Caco-2 (cell line): ENCODE measurements at regions not wholly inside any gene's neighbourhood (a gene's known extent, or its start where the extent isn't known, plus 50 kb on each side); places are given as distances from the start of the nearest gene placed in this dataset.

Experiments used
- BruUV-seq: library from RNA; stranded (reverse); fragments of 400-500 nt; replicated peaks from 2 replicates; lab custom pipeline; 2021; lab: Mats Ljungman, UMichigan
- CTCF ChIA-PET: fragments of 300-600 bp; sonication (Branson Sonifier 250); formaldehyde crosslinking; loops from one replicate; lab custom pipeline; 2022; ENCODE audit warnings: antibody characterized with exemption; lab: Charles Lee
- POLR2A ChIA-PET: fragments of 300-600 bp; sonication (Branson Sonifier 250); formaldehyde crosslinking; loops from one replicate; lab custom pipeline; 2022; ENCODE audit warnings: antibody characterized with exemption; lab: Charles Lee
- DNase-seq, 2 experiments: peaks; one replicate each; pipeline versions ENCODE4 v3.0.0 to v3.0.0-alpha.2; 2020 to 2022
- H3K27me3 ChIP-seq: replicated peaks from 2 replicates; pipeline ENCODE4 v1.6.0; 2011; ENCODE audit warnings: low read length; ENCODE audit not compliant: control insufficient read depth, insufficient read depth
- H3K36me3 ChIP-seq: 2 replicates; pipeline ENCODE4 v1.5.1; 2011; ENCODE audit warnings: low read length; ENCODE audit not compliant: control insufficient read depth, insufficient read depth
- H3K4me1 ChIP-seq: fragments of 250-450 bp; sonication (Bioruptor Pico); 2 replicates; pipeline ENCODE4 v1.5.1; 2020; ENCODE audit warnings: mild to moderate bottlenecking
- H3K4me3 ChIP-seq: 2 replicates; pipeline ENCODE4 v1.5.1; 2011; ENCODE audit warnings: low read depth, mild to moderate bottlenecking, control low read depth, low read length
- H3K9me3 ChIP-seq: fragments of 250-450 bp; sonication (Bioruptor Pico); 2 replicates; pipeline ENCODE4 v1.5.1; 2020; ENCODE audit warnings: mild to moderate bottlenecking, moderate library complexity
- H3K27ac Mint-ChIP-seq: one replicate; pipeline ENCODE4 v1.8.0; 2022; ENCODE audit warnings: mixed read lengths; ENCODE audit not compliant: unreplicated experiment
- H3K27me3 Mint-ChIP-seq: one replicate; pipeline ENCODE4 v1.8.0; 2022; ENCODE audit warnings: mixed read lengths; ENCODE audit not compliant: insufficient read depth, unreplicated experiment
- H3K36me3 Mint-ChIP-seq: one replicate; pipeline ENCODE4 v1.8.0; 2022; ENCODE audit warnings: mild to moderate bottlenecking, mixed read lengths; ENCODE audit not compliant: insufficient read depth, unreplicated experiment
- H3K4me1 Mint-ChIP-seq: one replicate; pipeline ENCODE4 v1.8.0; 2022; ENCODE audit warnings: low read depth, mixed read lengths; ENCODE audit not compliant: unreplicated experiment
- H3K4me3 Mint-ChIP-seq: one replicate; pipeline ENCODE4 v1.8.0; 2022; ENCODE audit warnings: mild to moderate bottlenecking, moderate library complexity, mixed read lengths; ENCODE audit not compliant: unreplicated experiment
- H3K9me3 Mint-ChIP-seq: one replicate; pipeline ENCODE4 v1.8.0; 2022; ENCODE audit warnings: mixed read lengths; ENCODE audit not compliant: unreplicated experiment
- CTCF ChIP-seq, 2 experiments: fragments of 200-600 bp in 1 of 2; IDR thresholded peaks; 1 replicate in 1 of 2; 2 replicates in 1 of 2; pipeline versions ENCODE4 v1.5.1 to v1.8.0; 2011 to 2022; ENCODE audit warnings: antibody characterized with exemption in 1 of 2, control low read depth in 1 of 2, inconsistent platforms in 1 of 2, low read depth in 1 of 2, low read length in 1 of 2, mild to moderate bottlenecking in 1 of 2, moderate library complexity in 1 of 2; ENCODE audit not compliant: insufficient read depth in 1 of 2, severe bottlenecking in 1 of 2, unreplicated experiment in 1 of 2
- intact Hi-C: fragments of 100-400 bp; cut with micrococcal nuclease; formaldehyde crosslinking; loops from one replicate; pipeline ENCODE4 v1.10.0; 2022; ENCODE audit not compliant: unreplicated experiment

GRCh38 chr10:130336617-130337304 is 200.6 kb downstream of the GLRX3 start:
- BruUV-seq = no TSS peak
- Mint-ChIP-seq H3K4me1 (no peaks in the 10 kb centered on the region), H3K27me3 (peaks cover 3% of the 10 kb centered on the region), H3K36me3 (no peaks in the 10 kb centered on the region), H3K27ac (no peak overlapping the region), H3K9me3 (peaks cover 17% of the 10 kb centered on the region), H3K4me3 (no peak overlapping the region)
- no peak for DNase-seq
- H3K4me1 ChIP-seq = no peaks in the 10 kb centered on the region
- no peaks in the 10 kb centered on the region for H3K9me3 ChIP-seq
- H3K4me3 ChIP-seq = no peak overlapping the region
- H3K36me3 ChIP-seq = no peaks in the 10 kb centered on the region
- no peak for TF ChIP-seq CTCF (IDR thresholded peaks at IDR 0.05; ENCODE audit: insufficient read depth in 1 of 2, low read depth in 1 of 2, low read length in 1 of 2, severe bottlenecking in 1 of 2, unreplicated experiment in 1 of 2)
- intact Hi-C loops = no loop called here
- ChIA-PET CTCF (no interaction called here), POLR2A (no interaction called here)
- H3K27me3 ChIP-seq = no peaks in the 10 kb centered on the region

GRCh38 chr10:130337305-130337640 is 201.1 kb downstream of the GLRX3 start:
- Histone ChIP-seq H3K4me1 (no peaks in the 10 kb centered on the region), H3K9me3 (no peaks in the 10 kb centered on the region), H3K36me3 (no peaks in the 10 kb centered on the region), H3K4me3 (no peak overlapping the region), H3K27me3 (no peaks in the 10 kb centered on the region)
- Mint-ChIP-seq H3K9me3 (peaks cover 19% of the 10 kb centered on the region), H3K27me3 (peaks cover 3% of the 10 kb centered on the region), H3K27ac (no peak overlapping the region), H3K4me1 (no peaks in the 10 kb centered on the region), H3K4me3 (no peak overlapping the region), H3K36me3 (no peaks in the 10 kb centered on the region)
- intact Hi-C loops = no loop called here
- ChIA-PET CTCF (no interaction called here), POLR2A (no interaction called here)
- no TSS peak for BruUV-seq
- TF ChIP-seq CTCF (IDR thresholded peaks at IDR 0.05; ENCODE audit: insufficient read depth in 1 of 2, low read depth in 1 of 2, low read length in 1 of 2, severe bottlenecking in 1 of 2, unreplicated experiment in 1 of 2) = no peak
- DNase-seq = no peak

GRCh38 chr10:130337696-130338635 is 201.8 kb downstream of the GLRX3 start:
- CTCF ChIA-PET = no interaction called here
- POLR2A ChIA-PET = no interaction called here
- intact Hi-C loops = no loop called here
- no peaks in the 10 kb centered on the region for H3K4me1 ChIP-seq
- H3K27me3 ChIP-seq = no peaks in the 10 kb centered on the region
- TF ChIP-seq CTCF (IDR thresholded peaks at IDR 0.05; ENCODE audit: insufficient read depth in 1 of 2, low read depth in 1 of 2, low read length in 1 of 2, severe bottlenecking in 1 of 2, unreplicated experiment in 1 of 2) = no peak
- H3K36me3 Mint-ChIP-seq = no peaks in the 10 kb centered on the region
- H3K27me3 Mint-ChIP-seq = peaks cover 3% of the 10 kb centered on the region
- H3K4me3 ChIP-seq = no peak overlapping the region
- H3K36me3 ChIP-seq = no peaks in the 10 kb centered on the region
- no peak for DNase-seq
- H3K4me1 Mint-ChIP-seq = no peaks in the 10 kb centered on the region
- no TSS peak for BruUV-seq
- H3K4me3 Mint-ChIP-seq = no peak overlapping the region
- H3K9me3 ChIP-seq = no peaks in the 10 kb centered on the region
- peaks cover 12% of the 10 kb centered on the region for H3K9me3 Mint-ChIP-seq
- H3K27ac Mint-ChIP-seq = no peak overlapping the region
